ENCODE measurements at regions not wholly inside any gene's neighbourhood (a gene's known extent, or its start where the extent isn't known, plus 50 kb on each side); places are given as distances from the start of the nearest gene placed in this dataset.
"Not testable (repeated sequence)": the region's sequence is repeated elsewhere in the genome, so short reads cannot be mapped to it uniquely, and the experiment has no call there.

DNA sequence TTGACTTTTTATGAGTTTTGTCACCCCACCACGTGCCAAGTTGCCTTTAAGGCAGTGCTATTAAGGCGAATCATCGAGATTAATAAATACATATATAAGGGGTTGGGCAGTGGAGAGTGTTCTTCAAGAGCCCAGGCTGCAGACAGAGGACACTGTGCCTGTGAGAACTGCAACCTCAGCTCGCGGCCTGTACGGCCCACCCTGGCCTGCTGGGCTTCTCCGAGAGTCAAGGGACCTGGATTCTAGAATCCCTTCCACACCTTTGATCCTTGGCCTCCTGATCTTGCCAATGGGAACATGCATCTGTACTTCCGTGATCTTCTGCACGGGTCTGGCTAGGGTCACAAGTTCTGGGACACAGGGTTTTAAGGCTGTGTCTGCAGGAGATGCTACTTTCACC is 54.5 kb downstream of the IRX5 start:
- DNase-seq, result no peak

DNA sequence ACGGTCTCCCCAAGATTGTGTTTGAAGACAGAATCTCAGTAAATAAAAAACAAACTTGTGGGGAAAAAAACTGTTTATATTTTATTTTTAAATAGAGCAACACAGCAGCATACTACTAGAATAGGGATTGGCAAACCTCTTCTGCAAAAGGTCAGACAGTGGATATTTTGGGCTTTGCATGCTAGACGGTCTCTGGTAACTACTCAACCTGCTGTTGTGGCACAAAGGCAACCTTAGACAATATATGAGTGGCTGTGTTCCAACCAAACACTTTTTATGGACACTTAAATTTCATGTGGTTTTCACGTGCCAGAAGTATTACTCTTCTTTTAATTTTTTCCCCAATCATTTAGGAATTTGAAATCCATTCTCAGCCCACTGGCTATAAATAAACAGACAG is 55.0 kb downstream of the IRX5 start:
- DNase-seq, result no peak

DNA sequence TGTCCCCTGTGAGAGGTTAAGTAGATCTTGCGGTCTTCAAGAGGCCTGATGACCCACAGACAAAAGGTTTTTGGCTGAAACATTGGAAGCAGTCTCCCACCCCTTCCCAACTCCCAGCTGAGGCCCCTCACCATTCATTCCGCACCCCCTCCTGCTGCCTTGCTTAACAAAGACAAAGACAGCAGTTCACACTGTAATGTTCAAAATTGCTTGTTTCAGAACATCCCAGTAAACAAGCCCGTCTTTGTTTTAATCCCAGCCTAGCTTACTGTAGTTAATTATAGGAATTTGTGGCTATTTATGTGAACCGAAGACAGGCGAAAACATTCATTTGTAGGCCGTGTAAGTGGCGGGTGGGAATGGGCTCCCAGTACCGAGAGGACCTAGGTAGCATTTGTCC is 55.7 kb downstream of the IRX5 start:
- no peak for DNase-seq

DNA sequence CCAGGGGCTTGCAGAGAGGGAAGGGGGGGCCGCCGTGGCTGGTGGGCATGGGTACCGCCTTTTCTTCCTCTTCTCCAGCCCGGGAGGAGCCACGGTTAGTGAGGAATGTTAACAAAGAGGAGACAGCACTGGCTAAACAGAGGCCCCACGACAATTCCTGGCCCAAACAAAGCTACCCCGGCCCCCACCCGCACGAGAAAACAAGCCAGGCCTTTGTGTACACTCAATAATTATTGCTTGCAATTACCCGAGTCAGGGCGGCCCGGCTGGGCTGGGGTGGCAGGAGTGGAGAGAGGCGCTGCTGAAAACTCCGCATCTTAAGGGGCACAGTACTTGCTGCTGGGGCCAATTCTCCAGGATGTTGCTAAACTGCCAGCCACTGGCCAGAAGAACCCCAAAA is 56.4 kb downstream of the IRX5 start:
- DNase-seq, result no peak

DNA sequence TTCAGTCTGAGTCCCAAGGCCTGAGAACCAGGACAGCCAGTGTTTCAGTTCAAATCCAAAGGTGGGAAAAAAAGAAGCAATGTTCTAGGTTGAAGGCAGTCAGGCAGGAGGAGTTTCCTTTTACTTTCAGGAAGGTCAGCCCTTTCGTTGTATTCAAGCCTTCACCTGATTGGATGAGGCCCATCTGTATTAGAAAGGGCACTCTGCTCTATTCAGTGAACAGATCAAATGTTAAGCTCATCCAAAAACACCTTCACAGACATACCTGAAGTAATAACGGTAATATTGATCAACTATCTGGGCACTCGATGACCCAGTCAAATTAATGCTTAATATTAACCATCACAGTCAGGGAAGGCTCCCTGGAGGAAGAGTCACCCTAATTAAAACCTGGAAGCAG is 60.9 kb downstream of the IRX5 start:
- no peak for DNase-seq

DNA sequence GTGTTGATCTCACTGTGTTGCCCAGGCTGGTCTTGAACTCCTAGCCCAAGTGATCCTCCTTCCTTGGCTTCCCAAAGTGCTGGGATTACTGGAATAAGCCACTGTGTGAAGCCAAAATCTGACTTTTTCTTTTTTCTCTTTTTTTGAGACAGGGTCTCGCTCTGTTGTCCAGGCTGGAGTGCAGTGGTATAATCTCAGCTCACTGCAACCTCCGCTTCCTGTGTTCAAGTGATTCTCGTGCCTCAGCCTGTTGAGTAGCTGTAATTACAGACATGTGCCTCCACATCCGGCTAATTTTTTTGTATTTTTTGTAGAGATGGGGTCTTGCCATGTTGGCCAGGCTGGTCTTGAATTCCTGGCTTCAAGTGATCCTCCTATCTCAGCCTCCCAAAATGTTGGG is 61.3 kb downstream of the IRX5 start:
- not testable (repeated sequence) for DNase-seq

DNA sequence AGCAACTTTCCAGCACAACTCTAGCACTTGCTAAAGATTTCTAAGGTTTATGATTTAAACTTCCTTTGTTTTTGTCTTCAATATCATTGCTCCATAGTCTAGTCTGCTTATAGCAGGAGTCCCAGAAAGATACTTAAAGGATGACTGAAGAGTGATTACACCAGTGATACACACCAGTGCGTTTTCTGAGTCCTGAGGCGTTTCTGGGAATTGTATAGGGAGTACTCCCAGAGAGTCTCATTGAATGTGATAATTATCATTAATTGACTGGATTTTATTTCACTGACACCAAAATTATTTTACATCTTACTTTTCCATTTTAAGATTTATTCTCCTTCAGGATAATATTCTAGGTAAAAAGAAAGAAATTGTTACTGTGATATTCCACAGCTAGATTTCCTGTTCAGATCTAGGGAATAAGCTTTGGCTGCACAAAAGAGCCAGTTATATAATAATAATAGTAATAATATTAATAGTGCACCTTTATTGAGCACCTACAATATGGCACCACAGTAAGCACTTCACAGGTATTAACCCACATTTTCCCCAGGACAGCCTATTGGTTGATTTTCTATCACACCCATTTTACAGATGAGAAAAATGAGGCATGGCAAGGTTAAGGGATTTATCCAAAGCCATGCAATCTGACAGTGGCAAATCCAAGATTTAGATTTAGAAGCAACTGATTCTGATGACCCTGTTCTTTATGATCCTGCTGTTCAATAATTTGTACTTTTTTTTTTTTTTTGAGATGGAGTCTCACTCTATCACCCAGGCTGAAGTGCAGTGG is 62.6 kb downstream of the IRX5 start:
- DNase-seq, result no peak

DNA sequence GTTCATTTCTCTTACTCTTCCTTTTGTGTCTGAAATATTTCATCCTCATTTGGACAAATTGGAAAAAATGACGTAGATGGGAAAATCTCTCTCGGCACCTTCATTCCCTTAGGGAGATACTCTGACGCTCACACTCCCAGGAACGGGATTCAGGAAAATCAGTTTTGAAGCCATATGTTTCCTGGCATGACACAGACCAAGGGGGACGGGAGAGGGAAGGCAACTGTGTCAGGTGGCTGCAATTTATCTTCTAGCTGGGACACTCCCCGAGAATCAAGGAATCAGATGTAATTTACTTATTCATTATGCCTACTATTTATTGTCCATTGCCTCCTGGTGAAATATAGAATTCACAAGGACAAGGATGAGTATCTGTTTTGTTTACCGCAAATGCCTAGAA is 65.5 kb downstream of the IRX5 start:
- no peak for DNase-seq

DNA sequence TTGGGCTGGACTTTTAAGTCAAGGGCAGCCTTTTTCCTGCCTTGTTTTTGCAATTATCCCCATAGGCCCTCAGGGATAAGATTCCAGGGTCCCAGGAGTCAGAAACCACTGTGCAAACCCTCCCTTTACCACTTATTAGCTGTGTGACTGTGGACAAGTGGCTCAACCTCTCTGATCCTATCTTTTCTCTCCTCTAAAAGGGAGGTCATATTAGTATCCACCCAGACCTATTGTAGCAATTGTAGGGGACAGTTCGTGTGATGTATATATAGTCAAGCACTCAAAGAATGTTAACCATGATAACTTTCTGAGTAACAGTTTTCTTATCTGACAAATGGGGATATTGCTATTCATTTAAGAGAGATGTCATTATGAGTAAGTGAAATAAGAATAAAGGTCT is 68.2 kb downstream of the IRX5 start:
- no peak for DNase-seq

DNA sequence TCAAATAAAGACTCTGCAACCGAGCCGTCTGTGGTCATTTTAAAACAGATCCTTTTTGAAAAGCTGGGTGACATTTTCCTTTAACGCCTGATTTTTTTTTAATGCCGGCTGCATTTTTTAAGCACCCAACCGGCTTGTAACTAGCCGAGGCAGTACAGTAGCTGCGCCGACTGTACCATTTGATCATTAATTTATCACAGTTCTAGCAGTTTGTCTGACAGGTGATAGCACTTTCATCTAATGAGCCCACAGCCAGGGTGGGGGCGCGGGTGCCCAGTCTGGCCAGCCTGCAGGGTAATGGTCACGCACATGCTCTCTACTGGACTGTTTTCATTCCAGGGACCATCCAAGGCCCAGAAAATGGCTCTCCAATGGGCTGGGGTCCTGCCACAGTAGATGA is 68.8 kb downstream of the IRX5 start:
- no peak for DNase-seq

DNA sequence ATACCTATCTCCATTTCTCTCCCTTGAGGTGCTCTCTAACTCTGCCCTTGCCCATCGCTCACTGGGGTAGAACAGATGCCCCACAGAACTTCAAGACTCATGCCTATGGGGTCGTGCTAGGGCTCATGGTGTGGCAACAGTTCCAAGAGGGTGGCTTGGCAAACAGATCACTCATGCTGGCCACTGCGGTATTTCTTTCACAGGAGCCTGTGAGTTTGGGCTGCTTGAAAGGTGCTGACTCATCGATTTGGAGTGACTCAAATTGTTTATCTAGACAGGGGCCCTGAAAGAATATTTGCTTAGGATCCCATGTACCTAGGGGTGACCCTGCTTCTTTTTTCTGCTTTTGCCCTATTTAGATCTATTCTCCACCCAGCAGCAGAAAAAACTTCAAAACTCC is 69.9 kb downstream of the IRX5 start:
- DNase-seq, result no peak

DNA sequence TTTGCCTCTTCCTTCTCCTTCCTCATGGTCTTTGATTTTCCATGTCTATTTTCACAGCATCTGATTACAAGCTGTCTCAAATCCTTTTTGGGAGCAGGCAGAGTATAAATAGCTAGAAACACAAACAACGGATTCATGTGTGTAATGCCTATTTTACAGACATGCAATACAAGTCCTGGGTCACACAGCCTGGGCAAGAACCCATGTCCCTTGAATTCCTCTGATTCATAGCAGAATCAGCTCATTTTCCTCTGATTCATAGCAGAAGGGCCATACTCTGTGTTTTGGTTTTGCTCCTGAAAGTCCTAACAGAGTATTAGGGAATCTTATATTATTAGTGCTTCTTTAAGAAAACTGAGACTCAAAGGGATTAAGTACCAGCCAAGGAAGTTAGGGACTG is 71.3 kb downstream of the IRX5 start:
- no peak for DNase-seq

DNA sequence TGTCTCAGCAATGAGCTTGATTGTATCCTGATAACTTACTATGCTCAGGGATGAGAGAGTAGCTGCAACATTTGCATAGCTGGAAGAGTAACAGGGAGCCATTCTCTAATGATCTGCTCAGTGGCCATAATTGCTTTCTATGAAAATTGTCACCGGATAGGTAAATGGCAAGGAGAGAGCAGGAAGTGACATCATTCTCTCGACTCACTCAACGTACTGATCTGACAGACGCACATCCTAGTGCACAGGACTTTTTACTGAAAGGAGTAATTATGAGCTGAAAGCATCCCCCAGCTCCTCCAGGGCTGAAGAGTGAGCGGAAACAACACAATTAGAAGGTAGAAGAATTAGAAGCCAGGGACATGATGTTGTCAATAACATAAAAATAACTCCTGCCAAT is 71.8 kb downstream of the IRX5 start:
- no peak for DNase-seq

DNA sequence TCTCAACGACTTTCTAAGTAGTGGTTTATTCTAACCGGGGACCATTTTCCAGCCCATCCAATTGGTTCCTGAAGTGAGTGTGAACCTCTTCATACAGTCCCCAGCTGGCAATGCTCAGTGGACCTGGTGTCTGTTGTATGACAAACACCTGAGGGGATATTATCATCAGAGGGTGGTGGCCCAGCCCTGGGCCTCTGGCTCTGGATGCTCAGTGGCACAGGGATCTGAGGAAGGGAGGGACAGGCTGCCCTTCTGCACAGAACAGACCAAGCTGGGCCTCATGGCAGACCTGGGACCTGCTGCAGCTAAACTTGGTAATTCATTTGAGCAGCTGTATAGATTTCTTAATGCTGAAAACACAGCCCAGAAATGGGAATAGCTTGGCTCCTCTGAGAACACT is 72.6 kb downstream of the IRX5 start:
- no peak for DNase-seq

DNA sequence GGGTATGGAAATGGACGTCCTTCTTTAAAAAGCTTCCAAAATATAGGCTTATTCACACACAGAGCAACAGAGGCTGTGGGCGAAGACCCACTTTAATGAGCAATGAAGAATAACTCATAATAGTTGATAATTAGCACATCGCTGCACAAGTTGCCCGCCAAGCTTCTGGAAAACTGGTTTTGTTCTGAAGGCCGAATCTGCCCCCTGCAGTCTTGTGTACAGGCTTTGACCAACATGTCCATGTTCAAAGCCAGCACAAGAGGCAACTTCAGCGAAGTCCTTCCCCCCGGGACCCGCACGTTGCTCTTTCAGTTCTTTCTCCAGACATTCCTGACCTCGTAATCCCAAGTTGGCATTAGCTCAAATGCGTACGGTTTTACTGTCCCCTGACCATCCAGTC is 73.3 kb downstream of the IRX5 start:
- no peak for DNase-seq

DNA sequence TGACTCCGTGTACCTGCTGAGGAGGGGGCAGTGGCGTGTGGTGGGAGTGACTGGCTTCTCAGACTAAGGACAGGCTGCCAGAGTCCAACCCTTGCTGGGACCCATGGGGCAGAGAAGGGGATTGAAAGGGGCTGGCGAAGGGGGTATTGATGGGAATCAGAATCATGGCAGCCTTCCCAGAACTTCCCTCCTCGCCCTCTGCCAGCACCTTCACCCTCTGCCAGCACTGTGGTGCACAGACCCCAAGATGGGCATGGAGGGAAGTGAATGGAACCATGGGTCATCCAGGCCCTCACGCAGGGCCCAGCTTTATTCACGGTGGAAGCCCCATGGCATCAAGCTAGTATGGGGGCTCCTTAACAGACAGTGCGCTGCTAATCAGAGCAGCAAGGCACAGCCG is 76.8 kb downstream of the IRX5 start:
- no peak for DNase-seq

DNA sequence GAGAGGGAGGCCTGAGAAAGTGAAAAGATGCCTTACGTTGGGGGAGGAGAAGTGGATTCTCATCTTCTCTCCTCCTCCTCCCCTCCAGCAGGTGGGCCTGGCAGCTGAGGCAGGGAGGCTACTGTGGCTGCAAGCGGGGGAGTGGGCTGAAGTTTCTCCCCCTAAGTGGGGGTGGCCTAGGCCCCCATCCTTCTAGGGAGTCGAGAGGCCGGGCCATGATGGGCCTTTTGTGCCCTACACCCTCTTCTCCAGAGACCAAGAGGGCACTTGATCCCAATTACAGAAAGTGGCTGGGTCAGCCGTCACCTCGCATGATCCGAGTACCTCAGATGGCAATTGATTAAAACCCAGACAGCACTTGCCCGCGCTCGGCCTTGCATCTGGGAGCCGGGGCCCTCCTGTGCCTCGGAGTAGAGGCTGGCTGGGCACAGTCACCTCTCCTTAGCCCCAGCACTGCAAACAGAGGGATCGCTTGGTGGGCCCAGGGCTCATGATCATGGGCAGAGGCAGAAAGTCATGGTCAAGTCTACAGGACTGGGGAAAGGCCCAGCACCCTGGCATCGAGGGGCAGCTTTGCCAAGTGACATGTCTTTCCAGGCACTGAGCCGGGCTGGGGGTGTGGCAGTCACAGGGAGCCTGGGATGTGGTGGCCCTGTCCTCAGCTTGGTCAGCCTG is 78.3 kb downstream of the IRX5 start:
- DNase-seq, result no peak

DNA sequence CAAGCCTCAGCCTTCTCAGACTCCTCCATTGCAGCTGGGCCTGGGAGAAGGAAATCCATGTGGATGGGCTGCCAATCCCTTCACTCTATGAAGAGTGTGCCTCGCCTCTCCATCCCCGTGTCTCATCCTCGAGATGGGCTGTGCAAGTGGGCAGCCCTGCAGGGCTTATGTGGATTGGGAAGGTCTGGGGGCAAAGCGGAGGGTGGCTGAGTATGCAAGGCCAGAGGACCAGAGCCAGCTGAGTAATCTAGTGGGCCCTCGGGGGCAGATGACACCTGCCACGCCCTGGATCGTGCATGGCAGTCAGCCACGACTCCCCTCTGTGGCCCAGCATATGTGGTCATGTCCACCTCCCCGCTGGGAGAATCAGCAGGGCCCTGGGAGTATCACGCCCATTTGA is 78.9 kb downstream of the IRX5 start:
- no peak for DNase-seq

DNA sequence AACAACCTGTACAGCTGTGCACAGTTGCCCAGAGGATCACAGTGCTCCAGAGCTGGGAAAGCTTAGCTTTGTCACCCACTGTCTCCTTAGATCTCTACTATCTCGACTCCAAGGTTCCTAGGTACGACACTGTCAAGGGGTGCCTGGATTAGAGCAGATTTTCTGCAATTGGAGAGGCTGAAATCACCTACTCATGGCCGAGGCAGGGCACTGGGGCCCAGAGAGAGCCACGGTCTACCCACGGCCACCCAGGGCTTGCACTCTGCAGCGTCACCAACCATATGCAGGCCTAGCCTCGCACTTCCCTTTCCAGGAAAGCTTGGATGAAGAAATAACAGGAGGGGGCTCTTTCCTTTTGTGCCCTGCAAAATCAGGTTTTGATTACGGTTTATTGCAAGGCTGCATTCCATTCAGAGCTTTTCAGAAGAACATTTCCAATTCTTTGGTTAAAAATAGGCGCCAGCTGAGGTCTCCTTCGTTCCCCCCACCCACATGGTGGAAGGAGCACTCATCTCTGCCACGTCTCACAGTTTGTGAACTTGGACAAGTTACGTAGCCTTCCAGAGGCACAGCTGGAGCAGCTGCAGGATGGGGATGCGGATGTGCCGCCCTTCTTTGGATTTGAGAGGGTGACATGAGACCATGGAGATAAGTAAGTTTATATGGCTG is 80.0 kb downstream of the IRX5 start:
- DNase-seq, result no peak

DNA sequence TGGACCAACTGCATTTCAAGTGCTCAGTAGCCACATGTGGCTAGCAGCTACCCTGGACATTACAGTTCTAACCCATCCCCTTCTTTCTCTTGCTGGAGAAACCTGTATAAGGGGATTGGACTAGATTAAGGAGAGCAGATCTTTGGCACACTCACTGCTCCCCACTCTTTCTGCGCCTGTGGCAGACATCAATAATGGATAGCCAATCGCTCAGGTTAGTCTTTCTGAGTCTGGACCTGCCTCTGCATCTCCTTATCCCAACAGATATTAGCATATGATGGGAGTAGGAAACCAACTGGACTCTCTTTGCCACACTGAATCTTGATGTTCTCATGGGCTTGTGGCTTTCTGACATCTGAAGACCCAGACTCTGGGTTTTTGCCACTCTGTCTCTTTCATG is 81.7 kb downstream of the IRX5 start:
- no peak for DNase-seq

DNA sequence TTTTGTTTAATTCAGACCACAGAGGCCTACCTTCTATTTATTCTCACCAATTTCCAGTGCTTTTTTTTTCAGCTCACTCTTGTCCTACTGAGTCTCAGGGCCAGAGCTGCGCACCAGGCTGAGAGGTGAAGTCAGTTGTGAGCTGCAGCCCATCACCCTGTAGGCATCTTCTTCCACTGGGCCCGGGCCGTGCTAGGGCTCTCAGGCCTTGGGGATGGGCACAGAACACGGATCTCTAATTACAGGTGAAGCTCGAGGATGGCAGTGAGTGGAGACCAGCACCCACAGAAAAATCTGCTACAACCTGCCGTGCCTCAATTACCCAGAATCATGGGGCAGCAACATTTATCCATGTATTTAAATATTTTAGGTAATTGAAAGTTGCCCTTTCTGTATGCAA is 82.1 kb downstream of the IRX5 start:
- no peak for DNase-seq

DNA sequence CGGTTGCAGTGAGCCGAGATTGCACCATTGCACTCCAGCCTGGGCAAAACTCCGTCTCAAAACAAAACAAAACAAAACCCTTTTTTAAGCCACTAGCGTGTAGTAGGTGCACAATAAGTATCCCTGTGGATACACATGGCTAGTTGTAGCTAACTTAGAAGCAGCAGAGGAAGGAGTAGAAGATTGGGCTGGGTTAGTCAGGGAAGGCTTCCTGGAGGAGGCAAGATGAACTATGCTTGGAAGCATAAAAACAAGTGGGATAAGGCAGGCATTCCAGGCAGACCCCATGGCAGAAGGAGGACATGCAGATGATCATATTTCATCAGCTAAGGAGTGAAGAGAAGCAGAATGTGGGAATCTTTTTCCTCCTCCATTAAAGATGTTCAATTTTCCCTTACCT is 83.4 kb downstream of the IRX5 start:
- no peak for DNase-seq

DNA sequence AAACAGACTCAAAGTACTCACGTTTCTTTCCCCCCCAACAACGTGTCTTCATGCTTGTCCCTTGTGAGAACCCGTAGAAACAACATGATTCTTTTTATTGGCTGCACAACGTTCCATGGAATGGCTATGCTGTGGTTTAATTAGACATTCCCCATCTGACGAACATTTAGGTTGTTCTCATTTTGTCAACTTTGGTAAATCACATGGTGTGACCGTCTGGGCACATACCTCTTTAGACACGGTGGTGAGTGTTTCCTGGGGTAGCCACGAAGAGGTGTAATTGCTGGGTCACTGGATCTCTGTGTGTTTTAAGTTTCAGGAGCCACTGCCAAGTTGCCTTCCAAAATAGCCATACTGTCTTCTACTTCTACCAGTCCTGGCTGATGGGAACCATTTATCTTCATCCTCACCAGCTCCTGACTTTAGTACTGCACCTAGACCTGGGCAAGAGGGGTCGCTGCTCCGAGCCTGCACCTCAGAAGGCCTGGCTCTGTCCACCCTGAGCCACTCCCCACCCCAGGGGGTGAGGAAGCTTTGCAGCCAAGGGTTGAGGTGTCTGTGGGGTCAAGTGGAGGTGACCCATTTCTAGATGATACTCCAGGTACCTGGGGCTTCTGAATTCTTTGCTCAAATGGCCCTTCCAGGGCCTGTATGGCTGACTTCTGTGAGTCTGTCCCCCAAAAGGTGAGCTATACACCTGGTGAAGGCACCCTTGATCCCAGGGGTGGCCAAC is 84.7 kb downstream of the IRX5 start:
- DNase-seq, result no peak

DNA sequence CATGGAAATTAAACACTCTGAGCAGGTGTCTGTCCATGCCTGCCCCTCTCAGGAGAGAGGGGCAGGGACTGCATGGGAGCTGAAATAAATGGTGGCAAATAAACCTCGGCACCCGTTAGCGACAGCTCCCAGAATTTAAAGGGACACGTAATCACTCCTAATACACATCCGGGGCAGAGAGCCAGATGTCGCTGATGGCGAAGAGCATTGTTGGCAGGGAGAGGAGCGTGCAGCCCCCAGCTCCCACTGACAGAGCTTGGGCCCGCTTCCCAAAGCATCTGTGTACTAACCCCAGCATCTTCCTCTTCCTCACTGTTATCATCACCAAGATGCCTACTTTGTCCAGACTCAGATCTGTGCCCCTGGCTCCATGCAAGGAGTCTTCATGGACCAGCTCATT is 85.8 kb downstream of the IRX5 start:
- DNase-seq, result no peak
